WTC11 (cell line): ENCODE measurements at regions not wholly inside any gene's neighbourhood (a gene's known extent, or its start where the extent isn't known, plus 50 kb on each side); places are given as distances from the start of the nearest gene placed in this dataset.

Source experiments
- EMX1 ChIP-seq: fragments of 250-450 bp; sonication (Bioruptor Pico); IDR thresholded peaks from 2 replicates; pipeline ENCODE4 v1.8.0; 2021; ENCODE audit warnings: mild to moderate bottlenecking
- MXD4 ChIP-seq: fragments of 250-450 bp; sonication (Bioruptor Pico); IDR thresholded peaks from 2 replicates; pipeline ENCODE4 v1.8.0; 2021; ENCODE audit warnings: mild to moderate bottlenecking, moderate library complexity, borderline replicate concordance
- NR2C2 ChIP-seq: sonication (generic); formaldehyde crosslinking; IDR thresholded peaks from 2 replicates; pipeline ENCODE4 v1.8.0; 2022; ENCODE audit warnings: mild to moderate bottlenecking, missing genetic modification reagents
- ZBTB21 ChIP-seq: sonication (generic); formaldehyde crosslinking; IDR thresholded peaks from 2 replicates; pipeline ENCODE4 v1.8.1; 2023; ENCODE audit warnings: mild to moderate bottlenecking, missing genetic modification reagents, borderline replicate concordance
- TF ChIP-seq, protein P1 (sequence below): fragments of 200-600 bp; IDR thresholded peaks from 2 replicates; pipeline ENCODE4 v1.8.0; 2022; ENCODE audit warnings: antibody characterized with exemption
- TF ChIP-seq, protein P2 (sequence below): sonication (generic); formaldehyde crosslinking; IDR thresholded peaks from 2 replicates; pipeline ENCODE4 v1.8.1; 2023; ENCODE audit warnings: mild to moderate bottlenecking, missing genetic modification reagents
- TF ChIP-seq, protein P3 (sequence below): fragments of 250-450 bp; sonication (Bioruptor Pico); IDR thresholded peaks from 2 replicates; pipeline ENCODE4 v2.1.2; 2022; ENCODE audit warnings: mild to moderate bottlenecking, moderate library complexity

DNA sequence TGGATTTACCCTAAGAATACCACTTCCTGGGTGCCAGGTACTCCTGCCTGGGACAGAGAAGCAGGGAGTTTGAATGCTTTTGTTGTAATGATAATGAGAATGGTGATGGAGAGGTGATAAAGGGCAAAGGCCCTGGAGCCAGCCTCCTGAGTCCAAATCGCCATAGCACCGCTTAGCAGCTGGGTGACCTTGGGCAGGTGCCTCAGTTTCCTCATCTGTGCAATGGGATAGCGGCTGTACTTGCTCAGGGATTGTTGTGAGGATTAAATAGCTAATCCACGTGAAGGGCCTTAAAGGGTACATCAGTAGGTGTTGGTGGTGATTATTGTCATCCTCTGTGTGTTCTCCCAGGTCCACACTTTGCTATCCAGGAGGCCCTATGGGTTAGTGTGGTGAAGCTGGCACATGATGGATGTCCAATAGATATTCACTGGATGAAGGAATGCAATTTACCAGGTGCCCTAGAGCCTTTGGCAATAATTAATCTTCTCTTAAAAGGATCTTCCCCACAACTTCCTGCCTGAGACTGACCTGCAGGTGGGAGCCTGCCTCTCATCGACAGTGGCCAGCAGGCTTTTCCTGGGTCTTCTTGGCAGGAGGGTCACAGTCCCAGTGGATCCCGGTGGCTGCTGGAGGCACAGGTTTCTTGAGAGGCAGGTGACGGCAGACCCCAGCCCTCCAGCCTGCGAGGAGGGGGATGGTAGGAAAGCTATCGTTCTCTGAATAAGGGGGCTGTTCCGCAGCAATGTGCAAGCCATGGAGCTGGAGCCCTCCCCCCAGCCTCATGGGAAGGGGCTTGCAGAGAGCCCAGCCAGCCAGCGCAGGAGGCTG, 160.2 kb downstream of the MACROH2A1 start:
- TF ChIP-seq, protein P1, sequence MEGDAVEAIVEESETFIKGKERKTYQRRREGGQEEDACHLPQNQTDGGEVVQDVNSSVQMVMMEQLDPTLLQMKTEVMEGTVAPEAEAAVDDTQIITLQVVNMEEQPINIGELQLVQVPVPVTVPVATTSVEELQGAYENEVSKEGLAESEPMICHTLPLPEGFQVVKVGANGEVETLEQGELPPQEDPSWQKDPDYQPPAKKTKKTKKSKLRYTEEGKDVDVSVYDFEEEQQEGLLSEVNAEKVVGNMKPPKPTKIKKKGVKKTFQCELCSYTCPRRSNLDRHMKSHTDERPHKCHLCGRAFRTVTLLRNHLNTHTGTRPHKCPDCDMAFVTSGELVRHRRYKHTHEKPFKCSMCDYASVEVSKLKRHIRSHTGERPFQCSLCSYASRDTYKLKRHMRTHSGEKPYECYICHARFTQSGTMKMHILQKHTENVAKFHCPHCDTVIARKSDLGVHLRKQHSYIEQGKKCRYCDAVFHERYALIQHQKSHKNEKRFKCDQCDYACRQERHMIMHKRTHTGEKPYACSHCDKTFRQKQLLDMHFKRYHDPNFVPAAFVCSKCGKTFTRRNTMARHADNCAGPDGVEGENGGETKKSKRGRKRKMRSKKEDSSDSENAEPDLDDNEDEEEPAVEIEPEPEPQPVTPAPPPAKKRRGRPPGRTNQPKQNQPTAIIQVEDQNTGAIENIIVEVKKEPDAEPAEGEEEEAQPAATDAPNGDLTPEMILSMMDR = no peak
- TF ChIP-seq ZBTB21 (CRISPR knock-in tag) = no peak
- TF ChIP-seq NR2C2 (CRISPR knock-in tag) = no peak
- TF ChIP-seq, protein P2, sequence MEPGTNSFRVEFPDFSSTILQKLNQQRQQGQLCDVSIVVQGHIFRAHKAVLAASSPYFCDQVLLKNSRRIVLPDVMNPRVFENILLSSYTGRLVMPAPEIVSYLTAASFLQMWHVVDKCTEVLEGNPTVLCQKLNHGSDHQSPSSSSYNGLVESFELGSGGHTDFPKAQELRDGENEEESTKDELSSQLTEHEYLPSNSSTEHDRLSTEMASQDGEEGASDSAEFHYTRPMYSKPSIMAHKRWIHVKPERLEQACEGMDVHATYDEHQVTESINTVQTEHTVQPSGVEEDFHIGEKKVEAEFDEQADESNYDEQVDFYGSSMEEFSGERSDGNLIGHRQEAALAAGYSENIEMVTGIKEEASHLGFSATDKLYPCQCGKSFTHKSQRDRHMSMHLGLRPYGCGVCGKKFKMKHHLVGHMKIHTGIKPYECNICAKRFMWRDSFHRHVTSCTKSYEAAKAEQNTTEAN (CRISPR knock-in tag) = no peak
- no peak for TF ChIP-seq MXD4 (CRISPR knock-in tag)
- no peak for TF ChIP-seq EMX1
- TF ChIP-seq, protein P3, sequence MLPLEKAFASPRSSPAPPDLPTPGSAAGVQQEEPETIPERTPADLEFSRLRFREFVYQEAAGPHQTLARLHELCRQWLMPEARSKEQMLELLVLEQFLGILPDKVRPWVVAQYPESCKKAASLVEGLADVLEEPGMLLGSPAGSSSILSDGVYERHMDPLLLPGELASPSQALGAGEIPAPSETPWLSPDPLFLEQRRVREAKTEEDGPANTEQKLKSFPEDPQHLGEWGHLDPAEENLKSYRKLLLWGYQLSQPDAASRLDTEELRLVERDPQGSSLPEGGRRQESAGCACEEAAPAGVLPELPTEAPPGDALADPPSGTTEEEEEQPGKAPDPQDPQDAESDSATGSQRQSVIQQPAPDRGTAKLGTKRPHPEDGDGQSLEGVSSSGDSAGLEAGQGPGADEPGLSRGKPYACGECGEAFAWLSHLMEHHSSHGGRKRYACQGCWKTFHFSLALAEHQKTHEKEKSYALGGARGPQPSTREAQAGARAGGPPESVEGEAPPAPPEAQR (CRISPR knock-in tag) = no peak
